ENCODE measurements at regions not wholly inside any gene's neighbourhood (a gene's known extent, or its start where the extent isn't known, plus 50 kb on each side); places are given as distances from the start of the nearest gene placed in this dataset.

DNA sequence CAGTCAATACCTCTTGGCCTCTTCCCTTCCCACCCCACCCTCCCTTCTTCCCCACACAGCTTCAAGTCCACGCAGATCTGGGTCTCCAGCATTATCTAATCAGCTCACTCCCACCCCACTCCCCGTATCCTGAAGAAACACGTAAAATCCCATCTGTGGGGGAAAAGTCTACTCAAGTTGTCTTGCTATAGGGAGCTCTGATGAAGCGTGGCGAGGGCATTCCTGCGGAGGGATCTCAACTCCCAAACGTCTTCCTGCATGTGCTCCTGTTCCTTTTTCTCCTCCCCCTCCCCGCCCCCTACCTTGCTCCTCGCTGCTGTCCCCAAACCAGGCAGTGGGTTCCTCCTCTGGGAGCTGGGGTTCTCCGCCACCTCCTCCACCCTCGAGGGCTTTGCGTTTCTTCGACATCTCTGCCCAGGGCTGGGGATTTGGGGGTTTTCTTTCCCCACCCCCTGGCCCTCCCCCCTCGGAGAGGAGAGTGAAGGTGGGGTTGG, 181.8 kb downstream of the TBXT start:
- peaks cover 0 to 4% (median 0%) of the 10 kb centered on the region in 7 donors for H3K9me3 Mint-ChIP-seq
- H3K9me3 ChIP-seq (replicated peaks in 1 of 2; ENCODE audit: control insufficient read depth in 1 of 2, insufficient read depth in 1 of 2, low read length in 2 of 2) = no peaks in the 10 kb centered on the region
- no peak overlapping the region for H3K4me3 ChIP-seq (replicated peaks in 1 of 3; ENCODE audit: low read depth in 2 of 3, low read length in 3 of 3)
- H3K36me3 ChIP-seq (replicated peaks in 1 of 2; ENCODE audit: control insufficient read depth in 1 of 2, insufficient read depth in 2 of 2, low read length in 2 of 2) = no peaks in the 10 kb centered on the region
- no peak overlapping the region for H3K27ac ChIP-seq (ENCODE audit: low read depth in 1 of 2, low read length in 2 of 2)
- H3K4me1 ChIP-seq (ENCODE audit: control insufficient read depth in 1 of 2, insufficient read depth in 2 of 2, low read length in 2 of 2) = no peaks in the 10 kb centered on the region
- TF ChIP-seq, protein P1, sequence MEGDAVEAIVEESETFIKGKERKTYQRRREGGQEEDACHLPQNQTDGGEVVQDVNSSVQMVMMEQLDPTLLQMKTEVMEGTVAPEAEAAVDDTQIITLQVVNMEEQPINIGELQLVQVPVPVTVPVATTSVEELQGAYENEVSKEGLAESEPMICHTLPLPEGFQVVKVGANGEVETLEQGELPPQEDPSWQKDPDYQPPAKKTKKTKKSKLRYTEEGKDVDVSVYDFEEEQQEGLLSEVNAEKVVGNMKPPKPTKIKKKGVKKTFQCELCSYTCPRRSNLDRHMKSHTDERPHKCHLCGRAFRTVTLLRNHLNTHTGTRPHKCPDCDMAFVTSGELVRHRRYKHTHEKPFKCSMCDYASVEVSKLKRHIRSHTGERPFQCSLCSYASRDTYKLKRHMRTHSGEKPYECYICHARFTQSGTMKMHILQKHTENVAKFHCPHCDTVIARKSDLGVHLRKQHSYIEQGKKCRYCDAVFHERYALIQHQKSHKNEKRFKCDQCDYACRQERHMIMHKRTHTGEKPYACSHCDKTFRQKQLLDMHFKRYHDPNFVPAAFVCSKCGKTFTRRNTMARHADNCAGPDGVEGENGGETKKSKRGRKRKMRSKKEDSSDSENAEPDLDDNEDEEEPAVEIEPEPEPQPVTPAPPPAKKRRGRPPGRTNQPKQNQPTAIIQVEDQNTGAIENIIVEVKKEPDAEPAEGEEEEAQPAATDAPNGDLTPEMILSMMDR (IDR thresholded peaks at IDR 0.05) = no peak
- peaks cover 5 to 38% of the 10 kb centered on the region in 2 donors for H3K27me3 ChIP-seq (ENCODE audit: control insufficient read depth in 2 of 2, insufficient read depth in 2 of 2, low read length in 2 of 2)
- no peak overlapping the region for H3K27ac Mint-ChIP-seq
- H3K4me3 Mint-ChIP-seq = no peak overlapping the region
- H3K36me3 Mint-ChIP-seq = no peaks in the 10 kb centered on the region
- H3K4me1 Mint-ChIP-seq = no peaks in the 10 kb centered on the region
- intact Hi-C loops (cut with micrococcal nuclease) = no loop called here
- H3K27me3 Mint-ChIP-seq (ENCODE audit: low read depth in 3 of 3) = peaks cover 36 to 59% (median 39%) of the 10 kb centered on the region in 3 donors
- no peak overlapping the region for H3K9ac ChIP-seq (ENCODE audit: insufficient read depth, low read length, poor library complexity, severe bottlenecking)
- H3K79me2 ChIP-seq (ENCODE audit: insufficient read depth, low read length) = no peaks in the 10 kb centered on the region
- no peak overlapping the region for H3K4me2 ChIP-seq (replicated peaks; ENCODE audit: extremely low read depth, low read length, poor library complexity, severe bottlenecking)
- no CpG with 5 or more reads among the region's 14 CpGs for WGBS (ENCODE audit: insufficient coverage)
- no peak overlapping the region for H2AFZ ChIP-seq (ENCODE audit: insufficient read depth, low read depth, low read length, poor library complexity, severe bottlenecking)
- no peak for DNase-seq
- no peaks in the 10 kb centered on the region for H4K20me1 ChIP-seq (ENCODE audit: insufficient read depth, low read length)

DNA sequence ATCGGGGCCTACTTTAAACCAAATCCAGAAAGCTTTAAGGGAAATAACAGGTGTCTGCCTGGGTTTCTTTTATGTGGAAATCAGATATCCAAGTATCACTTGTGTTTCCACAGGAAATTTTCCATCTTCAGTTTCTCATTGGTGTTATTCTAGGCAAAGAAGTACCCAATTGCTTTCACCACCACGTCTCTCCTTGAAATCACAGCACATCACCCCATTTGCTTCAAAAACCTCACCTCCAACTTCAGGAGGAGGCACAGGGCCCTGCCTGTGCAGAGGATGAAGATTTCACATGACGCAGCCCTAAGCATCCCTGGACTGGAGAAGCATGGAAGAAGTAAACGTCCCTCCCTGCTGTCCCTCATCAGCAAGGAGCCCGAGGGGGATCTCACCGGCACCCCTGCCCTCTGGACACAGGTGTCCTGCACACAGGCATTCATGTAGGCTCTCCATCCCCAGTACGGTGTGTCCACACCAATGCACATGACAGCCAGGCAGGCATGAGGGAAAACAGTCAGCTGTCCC, 182.3 kb downstream of the TBXT start:
- H3K4me3 ChIP-seq (replicated peaks in 1 of 3; ENCODE audit: low read depth in 2 of 3, low read length in 3 of 3) = no peak overlapping the region

More for the DNA sequence above, 182.3 kb downstream of the TBXT start:
- no peak for DNase-seq
- TF ChIP-seq, protein P1 (IDR thresholded peaks at IDR 0.05) = no peak
- H3K27me3 ChIP-seq (ENCODE audit: control insufficient read depth in 2 of 2, insufficient read depth in 2 of 2, low read length in 2 of 2) = peaks cover 5 to 38% of the 10 kb centered on the region in 2 donors
- Mint-ChIP-seq H3K27me3 (ENCODE audit: low read depth in 3 of 3) (peaks cover 35 to 58% (median 39%) of the 10 kb centered on the region in 3 donors), H3K4me1 (no peaks in the 10 kb centered on the region), H3K9me3 (peaks cover 0 to 4% (median 0%) of the 10 kb centered on the region in 7 donors), H3K27ac (no peak overlapping the region), H3K36me3 (no peaks in the 10 kb centered on the region), H3K4me3 (no peak overlapping the region)
- no peak overlapping the region for H3K27ac ChIP-seq (ENCODE audit: low read depth in 1 of 2, low read length in 2 of 2)
- intact Hi-C loops (cut with micrococcal nuclease) = no loop called here
- H2AFZ ChIP-seq (ENCODE audit: insufficient read depth, low read depth, low read length, poor library complexity, severe bottlenecking) = no peak overlapping the region
- no peak overlapping the region for H3K9ac ChIP-seq (ENCODE audit: insufficient read depth, low read length, poor library complexity, severe bottlenecking)
- H3K4me2 ChIP-seq (replicated peaks; ENCODE audit: extremely low read depth, low read length, poor library complexity, severe bottlenecking) = no peak overlapping the region
- H3K4me1 ChIP-seq (ENCODE audit: control insufficient read depth in 1 of 2, insufficient read depth in 2 of 2, low read length in 2 of 2) = no peaks in the 10 kb centered on the region
- H3K9me3 ChIP-seq (replicated peaks in 1 of 2; ENCODE audit: control insufficient read depth in 1 of 2, insufficient read depth in 1 of 2, low read length in 2 of 2) = no peaks in the 10 kb centered on the region
- no peaks in the 10 kb centered on the region for H4K20me1 ChIP-seq (ENCODE audit: insufficient read depth, low read length)
- H3K79me2 ChIP-seq (ENCODE audit: insufficient read depth, low read length) = no peaks in the 10 kb centered on the region
- WGBS (ENCODE audit: insufficient coverage) = 45% methylated on average over 6 of the region's 7 CpGs
- no peaks in the 10 kb centered on the region for H3K36me3 ChIP-seq (replicated peaks in 1 of 2; ENCODE audit: control insufficient read depth in 1 of 2, insufficient read depth in 2 of 2, low read length in 2 of 2)
